Body of pancreas (tissue), 4 donors: ENCODE measurements at regions not wholly inside any gene's neighbourhood (a gene's known extent, or its start where the extent isn't known, plus 50 kb on each side); places are given as distances from the start of the nearest gene placed in this dataset.

ENCODE experiments used
- ATAC-seq: fragments of 150-250 bp; one replicate; pipeline ENCODE4 v1.9.1; 2016
- DNase-seq, 4 donors: peaks; one replicate each; pipeline ENCODE4 v3.0.0-alpha.2; 2019
- H3K27ac ChIP-seq, 4 donors: fragments of 200-600 bp; sonication (generic); 1 replicate in 3 of 4; 2 replicates in 1 of 4; pipeline versions ENCODE4 v1.5.1 to v1.6.1; 2016 to 2019; ENCODE audit warnings: mild to moderate bottlenecking in 1 of 4, mixed read lengths in 1 of 4, moderate library complexity in 1 of 4
- H3K27me3 ChIP-seq, 2 donors: fragments of 200-600 bp; sonication (generic); one replicate each; pipeline ENCODE4 v1.6.0; 2016; ENCODE audit warnings: mild to moderate bottlenecking in 1 of 2
- H3K36me3 ChIP-seq, 2 donors: fragments of 200-600 bp; sonication (generic); replicated peaks in 1 of 2; 2 replicates each; pipeline ENCODE4 v1.5.1; 2016; ENCODE audit warnings: low read depth in 2 of 2; ENCODE audit not compliant: insufficient read depth in 1 of 2
- H3K4me1 ChIP-seq: fragments of 200-600 bp; sonication (generic); one replicate; pipeline ENCODE4 v1.6.0; 2016
- H3K4me3 ChIP-seq, 2 donors: fragments of 200-600 bp; sonication (generic); 1 replicate in 1 of 2; 2 replicates in 1 of 2; pipeline ENCODE4 v1.5.1; 2016 to 2019
- H3K9me3 ChIP-seq, 3 donors: fragments of 200-600 bp; sonication (generic); 1 replicate in 2 of 3; 2 replicates in 1 of 3; pipeline ENCODE4 v1.5.1; 2016
- POLR2A ChIP-seq, 3 donors: fragments of 450-650 bp; IDR thresholded peaks; one replicate each; pipeline ENCODE4 v1.6.1; 2016; ENCODE audit warnings: antibody characterized with exemption in 3 of 3, mild to moderate bottlenecking in 2 of 3
- WGBS, 2 donors: methylation state at CpG; one replicate each; pipeline ENCODE4 v1.1.5; 2017; 5-methylcytosine and 5-hydroxymethylcytosine counted together
- intact Hi-C: fragments of 100-400 bp; cut with DNase I; formaldehyde crosslinking; loops from one replicate; pipeline ENCODE4 v1.15.1; 2023
- TF ChIP-seq, protein P1 (sequence below), 7 experiments: fragments of 450-650 bp in 4 of 7; fragments of 200-600 bp in 3 of 7; sonication (generic) in 3 of 7; IDR thresholded peaks; one replicate each; pipeline ENCODE4 v1.5.1; 2016 to 2019; ENCODE audit warnings: antibody characterized with exemption in 7 of 7

DNA sequence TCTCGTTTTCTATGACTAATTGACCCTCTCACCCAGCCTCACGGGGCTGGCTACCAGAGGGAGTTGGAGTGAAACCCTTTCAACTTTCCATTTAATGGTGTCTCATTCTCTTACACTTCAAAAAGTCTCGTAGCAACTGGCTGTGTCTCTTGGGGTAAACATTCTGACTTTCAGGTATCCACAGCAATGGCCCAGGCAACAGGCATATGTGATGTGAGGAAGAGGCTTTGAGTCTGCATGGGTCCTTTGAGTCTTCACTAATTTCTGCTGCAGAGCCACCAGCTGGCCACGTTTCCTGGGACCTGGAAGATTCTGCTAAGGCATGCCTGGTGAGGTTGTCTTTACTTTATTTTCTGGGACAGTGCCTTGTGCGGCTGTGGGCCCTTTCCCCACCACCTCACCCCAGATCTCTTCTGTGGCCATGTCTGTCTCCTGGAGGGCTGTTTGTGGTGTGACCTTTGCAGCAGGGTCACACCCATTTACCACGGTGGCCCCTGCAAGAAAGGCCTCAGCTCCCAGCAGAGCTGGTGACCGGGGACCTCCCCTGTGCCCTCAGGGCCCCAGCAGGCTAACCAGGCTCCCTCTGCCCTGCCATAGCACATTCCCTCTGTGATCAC, 112.5 kb upstream of the FRG1 start:
- intact Hi-C loops = no loop called here
- no peaks in the 10 kb centered on the region for H3K9me3 ChIP-seq
- no peaks in the 10 kb centered on the region for H3K4me1 ChIP-seq
- TF ChIP-seq, protein P1, sequence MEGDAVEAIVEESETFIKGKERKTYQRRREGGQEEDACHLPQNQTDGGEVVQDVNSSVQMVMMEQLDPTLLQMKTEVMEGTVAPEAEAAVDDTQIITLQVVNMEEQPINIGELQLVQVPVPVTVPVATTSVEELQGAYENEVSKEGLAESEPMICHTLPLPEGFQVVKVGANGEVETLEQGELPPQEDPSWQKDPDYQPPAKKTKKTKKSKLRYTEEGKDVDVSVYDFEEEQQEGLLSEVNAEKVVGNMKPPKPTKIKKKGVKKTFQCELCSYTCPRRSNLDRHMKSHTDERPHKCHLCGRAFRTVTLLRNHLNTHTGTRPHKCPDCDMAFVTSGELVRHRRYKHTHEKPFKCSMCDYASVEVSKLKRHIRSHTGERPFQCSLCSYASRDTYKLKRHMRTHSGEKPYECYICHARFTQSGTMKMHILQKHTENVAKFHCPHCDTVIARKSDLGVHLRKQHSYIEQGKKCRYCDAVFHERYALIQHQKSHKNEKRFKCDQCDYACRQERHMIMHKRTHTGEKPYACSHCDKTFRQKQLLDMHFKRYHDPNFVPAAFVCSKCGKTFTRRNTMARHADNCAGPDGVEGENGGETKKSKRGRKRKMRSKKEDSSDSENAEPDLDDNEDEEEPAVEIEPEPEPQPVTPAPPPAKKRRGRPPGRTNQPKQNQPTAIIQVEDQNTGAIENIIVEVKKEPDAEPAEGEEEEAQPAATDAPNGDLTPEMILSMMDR (IDR thresholded peaks at IDR 0.05) = no peak
- H3K4me3 ChIP-seq = no peak overlapping the region
- no peaks in the 10 kb centered on the region for H3K27me3 ChIP-seq
- no peak overlapping the region for H3K27ac ChIP-seq
- ATAC-seq (no peak), DNase-seq (no peak)
- H3K36me3 ChIP-seq = no peaks in the 10 kb centered on the region
- WGBS, 2 donors = 62 to 66% methylated on average over 7 of the region's 7 CpGs

DNA sequence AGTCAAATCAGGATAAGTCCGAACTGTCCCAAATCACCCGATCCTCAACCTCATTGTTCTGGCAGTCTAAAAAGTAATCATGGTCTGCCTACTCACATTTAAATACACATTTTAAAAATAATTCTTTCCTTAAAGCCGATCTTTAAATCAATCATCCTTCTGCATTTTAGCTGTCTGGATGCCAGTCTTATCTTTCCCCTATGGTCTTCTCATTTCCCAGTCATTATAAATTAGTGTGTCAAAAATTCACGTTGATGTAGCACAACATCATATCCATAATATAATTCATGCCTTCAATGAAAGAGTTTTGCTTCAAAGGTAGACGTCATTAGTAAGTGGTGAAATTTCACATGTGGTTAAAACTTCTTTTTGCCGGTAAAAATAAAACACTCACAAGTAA, 108.1 kb upstream of the FRG1 start:
- WGBS, 2 donors = 68 to 79% methylated on average over 6 of the region's 6 CpGs
- no peak for DNase-seq

GRCh38 chr4:189834616-189835015, 106.1 kb upstream of the FRG1 start:
- H3K27me3 ChIP-seq = no peaks in the 10 kb centered on the region
- H3K4me1 ChIP-seq = no peaks in the 10 kb centered on the region
- H3K36me3 ChIP-seq = no peaks in the 10 kb centered on the region
- WGBS, 2 donors = 68 to 80% methylated on average over 4 of the region's 4 CpGs
- H3K4me3 ChIP-seq = no peak overlapping the region
- no peaks in the 10 kb centered on the region for H3K9me3 ChIP-seq
- TF ChIP-seq POLR2A (IDR thresholded peaks at IDR 0.05) = no peak
- TF ChIP-seq, protein P1 (IDR thresholded peaks at IDR 0.05) = no peak
- DNase-seq (no peak), ATAC-seq (no peak)
- H3K27ac ChIP-seq = no peak overlapping the region
- intact Hi-C loops = no loop called here

More for the DNA sequence above, 108.1 kb upstream of the FRG1 start:
- TF ChIP-seq POLR2A (IDR thresholded peaks at IDR 0.05) = no peak
- TF ChIP-seq, protein P1 (IDR thresholded peaks at IDR 0.05) = no peak
- H3K9me3 ChIP-seq = no peaks in the 10 kb centered on the region
- intact Hi-C loops = no loop called here
- no peak overlapping the region for H3K27ac ChIP-seq
- no peaks in the 10 kb centered on the region for H3K27me3 ChIP-seq
- ATAC-seq = no peak
- H3K4me1 ChIP-seq = no peaks in the 10 kb centered on the region
- H3K4me3 ChIP-seq = no peak overlapping the region
- H3K36me3 ChIP-seq = no peaks in the 10 kb centered on the region

GRCh38 chr4:189835505-189835904, 105.2 kb upstream of the FRG1 start:
- Histone ChIP-seq H3K9me3 (no peaks in the 10 kb centered on the region), H3K27ac (no peak overlapping the region), H3K27me3 (no peaks in the 10 kb centered on the region), H3K4me1 (no peaks in the 10 kb centered on the region), H3K4me3 (no peak overlapping the region), H3K36me3 (no peaks in the 10 kb centered on the region)
- intact Hi-C loops = no loop called here
- WGBS, 2 donors = 50 to 86% methylated on average over 1 of the region's 1 CpG
- TF ChIP-seq, protein P1 (IDR thresholded peaks at IDR 0.05) = no peak
- no peak for TF ChIP-seq POLR2A (IDR thresholded peaks at IDR 0.05)
- ATAC-seq (no peak), DNase-seq (no peak)

DNA sequence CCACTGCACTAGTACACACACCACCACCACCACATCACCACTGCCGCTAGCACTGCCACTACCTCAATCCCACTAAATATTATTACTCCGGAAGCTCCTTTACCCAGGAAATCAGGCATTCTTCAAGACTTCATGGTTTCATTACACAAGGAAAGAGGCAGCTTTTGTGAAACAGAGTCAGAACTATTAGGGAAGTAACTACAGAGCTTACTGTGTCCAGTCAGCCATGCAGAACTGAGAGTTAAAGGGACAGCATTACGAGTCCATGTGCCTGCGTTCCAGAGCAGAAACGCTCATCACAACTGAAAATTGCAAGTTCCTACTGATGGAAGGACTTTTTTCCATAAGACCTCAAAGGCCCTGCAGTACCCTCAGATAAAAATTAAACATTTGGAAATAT, 103.2 kb upstream of the FRG1 start:
- WGBS, 2 donors = 79 to 85% methylated on average over 5 of the region's 5 CpGs
- H3K9me3 ChIP-seq = no peaks in the 10 kb centered on the region
- no peak overlapping the region for H3K4me3 ChIP-seq
- intact Hi-C loops = no loop called here
- no peak overlapping the region for H3K27ac ChIP-seq
- no peaks in the 10 kb centered on the region for H3K4me1 ChIP-seq
- DNase-seq (no peak), ATAC-seq (no peak)
- no peaks in the 10 kb centered on the region for H3K27me3 ChIP-seq
- H3K36me3 ChIP-seq = no peaks in the 10 kb centered on the region
- TF ChIP-seq, protein P1 (IDR thresholded peaks at IDR 0.05) = no peak
- no peak for TF ChIP-seq POLR2A (IDR thresholded peaks at IDR 0.05)
